GM21737 (cell line): ENCODE measurements at regions not wholly inside any gene's neighbourhood (a gene's known extent, or its start where the extent isn't known, plus 50 kb on each side); places are given as distances from the start of the nearest gene placed in this dataset.

Experiments
- ATAC-seq: cut with Tn5 transposase; IDR thresholded peaks from one replicate; pipeline ENCODE4 v1.9.1; 2021; ENCODE audit warnings: mild to moderate bottlenecking, moderate library complexity; ENCODE audit not compliant: unreplicated experiment

GRCh38 chr1:105934806-105935205 lies 1121.7 kb upstream of the PRMT6 start:
- no peak for ATAC-seq

GRCh38 chr1:105964879-105965278 lies 1091.6 kb upstream of the PRMT6 start:
- ATAC-seq = no peak

- no peak for ATAC-seq
Observed at GRCh38 chr1:105997516-105997915, 1059.0 kb upstream of the PRMT6 start.

- ATAC-seq = no peak
Observed at GRCh38 chr1:106022312-106022902, 1034.1 kb upstream of the PRMT6 start.

- no peak for ATAC-seq
Observed at GRCh38 chr1:106027871-106028270, 1028.6 kb upstream of the PRMT6 start.

- ATAC-seq = no peak
Observed at GRCh38 chr1:106037526-106037925, 1018.9 kb upstream of the PRMT6 start.

- ATAC-seq = no peak
Observed at GRCh38 chr1:106038260-106038659, 1018.2 kb upstream of the PRMT6 start.

GRCh38 chr1:106043971-106044370 lies 1012.5 kb upstream of the PRMT6 start:
- no peak for ATAC-seq

- ATAC-seq = no peak
Observed at GRCh38 chr1:106047210-106047609, 1009.3 kb upstream of the PRMT6 start.

- ATAC-seq = no peak
Observed at GRCh38 chr1:106049595-106049994, 1006.9 kb upstream of the PRMT6 start.

- no peak for ATAC-seq
Observed at GRCh38 chr1:106055855-106056254, 1000.6 kb upstream of the PRMT6 start.

GRCh38 chr1:106061586-106062495 lies 994.6 kb upstream of the PRMT6 start:
- no peak for ATAC-seq

GRCh38 chr1:106063510-106063909 lies 993.0 kb upstream of the PRMT6 start:
- no peak for ATAC-seq

GRCh38 chr1:106072909-106073600 lies 983.4 kb upstream of the PRMT6 start:
- ATAC-seq = peak; percentile 73

- no peak for ATAC-seq
Observed at GRCh38 chr1:106080608-106081325, 975.7 kb upstream of the PRMT6 start.

GRCh38 chr1:106111044-106111443 lies 945.4 kb upstream of the PRMT6 start:
- no peak for ATAC-seq

GRCh38 chr1:106113851-106114250 lies 942.6 kb upstream of the PRMT6 start:
- ATAC-seq = no peak

GRCh38 chr1:106120789-106121188 lies 935.7 kb upstream of the PRMT6 start:
- no peak for ATAC-seq

GRCh38 chr1:106121728-106122127 lies 934.7 kb upstream of the PRMT6 start:
- ATAC-seq = no peak

- ATAC-seq = no peak
Observed at GRCh38 chr1:106134561-106134960, 921.9 kb upstream of the PRMT6 start.

- ATAC-seq = no peak
Observed at GRCh38 chr1:106173101-106173500, 883.4 kb upstream of the PRMT6 start.
